Bronchial epithelial cell (primary cell): ENCODE measurements at regions not wholly inside any gene's neighbourhood (a gene's known extent, or its start where the extent isn't known, plus 50 kb on each side); places are given as distances from the start of the nearest gene placed in this dataset.
"Not testable (repeated sequence)": the region's sequence is repeated elsewhere in the genome, so short reads cannot be mapped to it uniquely, and the experiment has no call there.

ENCODE experiments used
- DNase-seq: peaks from one replicate; pipeline ENCODE4 v3.0.0-alpha.2; 2010; ENCODE audit warnings: low read depth
- FAIRE-seq: peaks from 2 replicates; lab custom pipeline; 2011; peaks lifted over from hg19 to GRCh38; lab: Jason Lieb, UNC
- H3K27me3 ChIP-seq: 2 replicates; pipeline ENCODE4 v1.5.1; 2011; ENCODE audit warnings: low read length; ENCODE audit not compliant: control insufficient read depth, insufficient read depth
- H3K36me3 ChIP-seq: 2 replicates; pipeline ENCODE4 v1.5.1; 2011; ENCODE audit warnings: low read length; ENCODE audit not compliant: control insufficient read depth, insufficient read depth
- H3K4me3 ChIP-seq: 2 replicates; pipeline ENCODE4 v1.5.1; 2011; ENCODE audit warnings: mild to moderate bottlenecking, low read depth, low read length, control low read depth
- CTCF ChIP-seq: IDR thresholded peaks from 2 replicates; pipeline ENCODE4 v1.5.1; 2011; ENCODE audit warnings: mild to moderate bottlenecking, moderate library complexity, low read length, control low read depth, inconsistent platforms; ENCODE audit not compliant: insufficient read depth, severe bottlenecking

GRCh38 chr16:51267681-51268080 is 116.6 kb upstream of the SALL1 start:
- no peaks in the 10 kb centered on the region for H3K27me3 ChIP-seq
- no peaks in the 10 kb centered on the region for H3K36me3 ChIP-seq
- TF ChIP-seq CTCF: no peak
- no peak overlapping the region for H3K4me3 ChIP-seq
- no peak for FAIRE-seq
- no peak for DNase-seq

- no peak for FAIRE-seq
- TF ChIP-seq CTCF: no peak
- no peak for DNase-seq
Measured at GRCh38 chr16:51262428-51262827, 111.4 kb upstream of the SALL1 start.

GRCh38 chr16:51261919-51262318 is 110.8 kb upstream of the SALL1 start:
- no peak for DNase-seq
- no peak overlapping the region for H3K4me3 ChIP-seq
- TF ChIP-seq CTCF: no peak
- no peak for FAIRE-seq
- H3K36me3 ChIP-seq: no peaks in the 10 kb centered on the region
- H3K27me3 ChIP-seq: no peaks in the 10 kb centered on the region

More at GRCh38 chr16:51262428-51262827, 111.4 kb upstream of the SALL1 start:
- no peaks in the 10 kb centered on the region for H3K27me3 ChIP-seq
- H3K4me3 ChIP-seq: no peak overlapping the region
- no peaks in the 10 kb centered on the region for H3K36me3 ChIP-seq

- H3K36me3 ChIP-seq: no peaks in the 10 kb centered on the region
- FAIRE-seq (no peak), DNase-seq (no peak)
- H3K4me3 ChIP-seq: no peak overlapping the region
- no peaks in the 10 kb centered on the region for H3K27me3 ChIP-seq
- no peak for TF ChIP-seq CTCF
Measured at GRCh38 chr16:51255349-51255972, 104.4 kb upstream of the SALL1 start.

- FAIRE-seq, H3K27me3 ChIP-seq, H3K4me3 ChIP-seq, DNase-seq, H3K36me3 ChIP-seq: not testable (repeated sequence)
Measured at GRCh38 chr16:51254390-51254789, 103.3 kb upstream of the SALL1 start.

- H3K27me3 ChIP-seq: peaks cover 12% of the 10 kb centered on the region
- H3K36me3 ChIP-seq: no peaks in the 10 kb centered on the region
- FAIRE-seq: peak; percentile 7
- H3K4me3 ChIP-seq: no peak overlapping the region
- TF ChIP-seq CTCF: no peak
- DNase-seq: no peak
Measured at GRCh38 chr16:51248217-51248616, 97.1 kb upstream of the SALL1 start.
